OCI-LY7 (cell line): ENCODE measurements at regions not wholly inside any gene's neighbourhood (a gene's known extent, or its start where the extent isn't known, plus 50 kb on each side); places are given as distances from the start of the nearest gene placed in this dataset.

ENCODE experiments used
- CTCF ChIP-seq: fragments of 200-600 bp; sonication (generic); conservative IDR thresholded peaks from 2 replicates; pipeline ENCODE4 v1.5.1; 2014; ENCODE audit warnings: mild to moderate bottlenecking, antibody characterized with exemption, low read length, moderate library complexity, mixed read lengths
- EZH2phosphoT487 ChIP-seq: fragments of 200-600 bp; sonication (generic); IDR thresholded peaks from 2 replicates; pipeline ENCODE4 v1.6.1; 2018; ENCODE audit warnings: low read depth, borderline replicate concordance, mild to moderate bottlenecking, mixed run types, antibody characterized with exemption, low read length, moderate library complexity, mixed read lengths

GRCh38 chr3:96678325-96678724 is 136.1 kb upstream of the EPHA6 start:
- no peak for TF ChIP-seq CTCF
- no peak for TF ChIP-seq EZH2phosphoT487
